ENCODE measurements at regions not wholly inside any gene's neighbourhood (a gene's known extent, or its start where the extent isn't known, plus 50 kb on each side); places are given as distances from the start of the nearest gene placed in this dataset.

DNA sequence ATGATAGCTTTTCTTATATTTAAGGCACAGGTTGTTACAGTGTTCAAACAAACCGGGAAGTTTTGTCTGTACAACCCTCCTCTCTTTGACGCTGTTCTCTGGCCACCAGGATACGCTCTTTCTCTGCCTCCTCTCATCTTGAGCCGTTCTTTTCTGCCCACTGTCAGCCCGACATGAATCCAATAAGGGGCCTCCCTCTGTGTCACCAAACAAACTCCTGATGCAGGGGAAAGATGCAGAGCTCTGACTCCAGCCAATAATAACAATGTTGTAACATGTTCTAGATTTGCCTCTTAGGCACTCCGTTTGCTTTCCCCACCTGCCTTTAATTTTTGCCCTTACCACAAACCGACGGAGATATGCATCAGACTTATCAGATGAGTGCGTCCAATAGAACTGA, 449.3 kb downstream of the SLC4A3 start:
- H3K27ac Mint-ChIP-seq: no peak overlapping the region
- peaks cover 2% of the 10 kb centered on the region for H3K27me3 Mint-ChIP-seq (ENCODE audit: low read depth)
- DNase-seq: no peak
- H3K36me3 Mint-ChIP-seq (ENCODE audit: low read depth): no peaks in the 10 kb centered on the region
- CTCF ChIA-PET: no interaction called here
- H3K4me3 Mint-ChIP-seq: no peak overlapping the region
- no peaks in the 10 kb centered on the region for H3K9me3 Mint-ChIP-seq
- H3K4me1 Mint-ChIP-seq (ENCODE audit: low read depth): no peaks in the 10 kb centered on the region
- intact Hi-C loops (cut with micrococcal nuclease): no loop called here

DNA sequence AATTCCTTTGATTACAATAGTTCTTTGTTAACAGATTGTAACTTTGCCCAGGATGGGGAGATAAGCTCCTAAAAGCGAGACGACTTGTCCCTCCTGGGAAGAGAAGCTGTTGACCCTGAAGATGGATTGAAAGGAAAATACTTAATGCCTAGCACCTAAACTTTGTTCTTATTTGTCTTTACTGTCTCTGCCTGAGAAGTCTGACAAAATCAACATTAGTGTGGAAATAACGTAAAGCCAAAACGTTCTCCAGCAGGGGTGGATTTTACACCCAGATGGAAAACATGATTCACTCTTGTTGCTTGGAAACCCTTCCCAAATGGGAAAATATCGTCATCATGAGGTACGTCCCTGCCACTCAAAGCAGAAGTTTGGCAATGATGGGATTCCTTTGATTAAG, 450.1 kb downstream of the SLC4A3 start:
- intact Hi-C loops (cut with micrococcal nuclease): no loop called here
- Mint-ChIP-seq H3K9me3 (no peaks in the 10 kb centered on the region), H3K4me3 (no peak overlapping the region), H3K27ac (no peak overlapping the region), H3K27me3 (ENCODE audit: low read depth) (peaks cover 2% of the 10 kb centered on the region), H3K4me1 (ENCODE audit: low read depth) (no peaks in the 10 kb centered on the region), H3K36me3 (ENCODE audit: low read depth) (no peaks in the 10 kb centered on the region)
- DNase-seq: no peak
- CTCF ChIA-PET: no interaction called here

DNA sequence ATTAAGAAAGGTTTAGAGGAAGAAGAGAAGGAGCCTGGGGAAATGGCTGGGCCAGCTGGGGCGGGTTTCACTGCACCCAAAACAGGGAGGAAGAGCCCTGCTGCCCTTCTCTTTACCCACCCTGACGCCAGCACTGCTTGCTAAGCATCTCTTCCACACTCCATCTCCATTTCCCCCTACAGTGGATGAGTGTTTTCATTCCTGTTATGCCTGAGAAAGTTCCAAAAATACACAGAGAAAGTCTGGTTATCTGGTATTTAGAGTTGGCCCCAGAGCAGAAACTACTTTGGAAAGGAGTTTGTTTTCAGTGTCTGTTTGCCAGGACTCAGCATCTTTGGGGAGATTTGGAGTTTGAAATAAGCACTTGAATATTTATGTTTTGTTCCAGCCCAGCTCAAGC, 451.0 kb downstream of the SLC4A3 start:
- Mint-ChIP-seq H3K4me3 (no peak overlapping the region), H3K27ac (no peak overlapping the region), H3K36me3 (ENCODE audit: low read depth) (no peaks in the 10 kb centered on the region), H3K4me1 (ENCODE audit: low read depth) (no peaks in the 10 kb centered on the region), H3K9me3 (no peaks in the 10 kb centered on the region), H3K27me3 (ENCODE audit: low read depth) (peaks cover 2% of the 10 kb centered on the region)
- DNase-seq: no peak
- intact Hi-C loops (cut with micrococcal nuclease): no loop called here
- CTCF ChIA-PET: no interaction called here

GRCh38 chr2:220079595-220079994, 452.2 kb downstream of the SLC4A3 start:
- CTCF ChIA-PET: no interaction called here
- Mint-ChIP-seq H3K27ac (no peak overlapping the region), H3K36me3 (ENCODE audit: low read depth) (no peaks in the 10 kb centered on the region), H3K27me3 (ENCODE audit: low read depth) (peaks cover 2% of the 10 kb centered on the region), H3K4me3 (no peak overlapping the region), H3K4me1 (ENCODE audit: low read depth) (no peaks in the 10 kb centered on the region), H3K9me3 (no peaks in the 10 kb centered on the region)
- no peak for DNase-seq
- intact Hi-C loops (cut with micrococcal nuclease): no loop called here

GRCh38 chr2:220081171-220081570, 453.7 kb downstream of the SLC4A3 start:
- Mint-ChIP-seq H3K36me3 (ENCODE audit: low read depth) (no peaks in the 10 kb centered on the region), H3K4me1 (ENCODE audit: low read depth) (no peaks in the 10 kb centered on the region), H3K4me3 (no peak overlapping the region), H3K9me3 (no peaks in the 10 kb centered on the region), H3K27ac (no peak overlapping the region), H3K27me3 (ENCODE audit: low read depth) (no peaks in the 10 kb centered on the region)
- intact Hi-C loops (cut with micrococcal nuclease): no loop called here
- CTCF ChIA-PET: no interaction called here
- DNase-seq: no peak

GRCh38 chr2:220090050-220090449, 462.6 kb downstream of the SLC4A3 start:
- no peaks in the 10 kb centered on the region for H3K9me3 Mint-ChIP-seq
- no peak overlapping the region for H3K27ac Mint-ChIP-seq
- peaks cover 2% of the 10 kb centered on the region for H3K27me3 Mint-ChIP-seq (ENCODE audit: low read depth)
- H3K36me3 Mint-ChIP-seq (ENCODE audit: low read depth): no peaks in the 10 kb centered on the region
- CTCF ChIA-PET: no interaction called here
- H3K4me3 Mint-ChIP-seq: no peak overlapping the region
- DNase-seq: no peak
- H3K4me1 Mint-ChIP-seq (ENCODE audit: low read depth): no peaks in the 10 kb centered on the region
- intact Hi-C loops (cut with micrococcal nuclease): no loop called here

GRCh38 chr2:220096406-220096805, 469.0 kb downstream of the SLC4A3 start:
- H3K4me1 Mint-ChIP-seq (ENCODE audit: low read depth): no peaks in the 10 kb centered on the region
- H3K4me3 Mint-ChIP-seq: no peak overlapping the region
- intact Hi-C loops (cut with micrococcal nuclease): no loop called here
- no peaks in the 10 kb centered on the region for H3K36me3 Mint-ChIP-seq (ENCODE audit: low read depth)
- H3K27me3 Mint-ChIP-seq (ENCODE audit: low read depth): no peaks in the 10 kb centered on the region
- CTCF ChIA-PET: no interaction called here
- no peak overlapping the region for H3K27ac Mint-ChIP-seq
- peaks cover 2% of the 10 kb centered on the region for H3K9me3 Mint-ChIP-seq
- DNase-seq: no peak

DNA sequence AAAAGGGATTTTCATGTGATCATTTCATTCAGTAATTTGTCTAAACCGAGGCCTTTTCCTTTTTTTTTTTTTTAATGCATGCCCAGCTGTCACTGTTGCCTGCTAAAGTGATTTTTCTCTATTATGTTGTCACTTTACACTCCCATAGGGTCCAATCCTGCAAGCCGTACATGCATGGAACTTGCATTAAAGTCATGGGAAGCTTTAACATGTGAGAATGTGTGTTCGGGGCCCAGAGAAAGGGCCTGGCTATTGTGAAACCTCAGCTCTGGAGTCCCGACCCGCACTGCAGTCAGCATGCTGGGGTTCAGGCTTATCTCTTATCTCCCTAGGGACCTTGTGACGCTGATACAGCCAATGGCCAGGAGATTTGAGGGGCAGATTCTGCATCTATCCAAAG, 474.6 kb downstream of the SLC4A3 start:
- no peaks in the 10 kb centered on the region for H3K4me1 Mint-ChIP-seq (ENCODE audit: low read depth)
- no peaks in the 10 kb centered on the region for H3K36me3 Mint-ChIP-seq (ENCODE audit: low read depth)
- peaks cover 2% of the 10 kb centered on the region for H3K9me3 Mint-ChIP-seq
- no peaks in the 10 kb centered on the region for H3K27me3 Mint-ChIP-seq (ENCODE audit: low read depth)
- CTCF ChIA-PET: no interaction called here
- intact Hi-C loops (cut with micrococcal nuclease): no loop called here
- no peak for DNase-seq
- H3K27ac Mint-ChIP-seq: no peak overlapping the region
- no peak overlapping the region for H3K4me3 Mint-ChIP-seq

DNA sequence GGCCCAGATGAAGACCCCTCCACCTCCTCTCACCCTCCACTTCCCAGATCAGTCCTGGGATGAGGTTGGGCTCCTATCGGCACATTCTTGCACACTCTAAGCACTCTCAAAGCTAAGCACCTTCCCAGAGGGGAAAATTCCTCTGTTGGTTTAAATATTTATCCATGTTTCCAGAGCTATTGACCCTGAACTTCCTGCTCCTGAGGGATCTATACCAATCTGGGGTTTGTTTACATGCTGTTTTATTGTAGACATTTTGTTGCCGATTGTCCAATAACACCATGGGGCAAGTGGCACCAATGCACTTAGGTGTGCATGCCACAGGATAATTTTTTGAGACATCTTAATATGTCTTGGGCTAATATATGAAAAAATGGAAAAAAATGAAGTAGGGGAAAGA, 476.2 kb downstream of the SLC4A3 start:
- no peak overlapping the region for H3K27ac Mint-ChIP-seq
- no peaks in the 10 kb centered on the region for H3K27me3 Mint-ChIP-seq (ENCODE audit: low read depth)
- CTCF ChIA-PET: no interaction called here
- no peaks in the 10 kb centered on the region for H3K4me1 Mint-ChIP-seq (ENCODE audit: low read depth)
- intact Hi-C loops (cut with micrococcal nuclease): no loop called here
- no peak for DNase-seq
- no peak overlapping the region for H3K4me3 Mint-ChIP-seq
- H3K9me3 Mint-ChIP-seq: peaks cover 2% of the 10 kb centered on the region
- H3K36me3 Mint-ChIP-seq (ENCODE audit: low read depth): no peaks in the 10 kb centered on the region

DNA sequence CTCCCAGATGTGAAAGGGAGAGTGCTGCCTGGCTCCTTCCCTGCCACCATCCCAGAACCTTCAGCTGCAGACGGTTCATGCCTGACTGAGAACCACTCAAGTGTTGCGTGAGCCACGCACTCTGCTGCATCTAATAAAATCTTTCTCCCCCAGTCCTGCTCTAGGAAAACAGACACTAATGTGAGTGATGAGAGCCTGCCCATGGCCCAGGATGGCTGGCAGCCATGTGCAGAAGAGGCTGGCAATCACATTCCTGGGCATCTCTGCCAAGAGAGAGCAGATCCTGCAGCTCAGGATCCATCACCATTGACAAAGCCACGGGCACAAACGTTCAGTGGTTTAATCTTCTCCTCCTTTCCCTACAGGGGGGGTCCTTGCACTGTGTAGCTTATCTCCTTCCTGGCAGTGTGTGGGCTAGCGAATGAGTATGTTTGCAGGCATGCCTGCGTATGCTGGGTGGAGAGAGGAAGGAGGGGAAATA, 477.5 kb downstream of the SLC4A3 start:
- CTCF ChIA-PET: no interaction called here
- no peaks in the 10 kb centered on the region for H3K27me3 Mint-ChIP-seq (ENCODE audit: low read depth)
- no peaks in the 10 kb centered on the region for H3K4me1 Mint-ChIP-seq (ENCODE audit: low read depth)
- H3K4me3 Mint-ChIP-seq: no peak overlapping the region
- H3K27ac Mint-ChIP-seq: no peak overlapping the region
- no peaks in the 10 kb centered on the region for H3K9me3 Mint-ChIP-seq
- intact Hi-C loops (cut with micrococcal nuclease): no loop called here
- no peak for DNase-seq
- no peaks in the 10 kb centered on the region for H3K36me3 Mint-ChIP-seq (ENCODE audit: low read depth)

GRCh38 chr2:220106065-220106464, 478.6 kb downstream of the SLC4A3 start:
- intact Hi-C loops (cut with micrococcal nuclease): no loop called here
- Mint-ChIP-seq H3K4me3 (no peak overlapping the region), H3K4me1 (ENCODE audit: low read depth) (no peaks in the 10 kb centered on the region), H3K27me3 (ENCODE audit: low read depth) (no peaks in the 10 kb centered on the region), H3K36me3 (ENCODE audit: low read depth) (no peaks in the 10 kb centered on the region), H3K27ac (no peak overlapping the region), H3K9me3 (no peaks in the 10 kb centered on the region)
- DNase-seq: no peak
- CTCF ChIA-PET: no interaction called here

DNA sequence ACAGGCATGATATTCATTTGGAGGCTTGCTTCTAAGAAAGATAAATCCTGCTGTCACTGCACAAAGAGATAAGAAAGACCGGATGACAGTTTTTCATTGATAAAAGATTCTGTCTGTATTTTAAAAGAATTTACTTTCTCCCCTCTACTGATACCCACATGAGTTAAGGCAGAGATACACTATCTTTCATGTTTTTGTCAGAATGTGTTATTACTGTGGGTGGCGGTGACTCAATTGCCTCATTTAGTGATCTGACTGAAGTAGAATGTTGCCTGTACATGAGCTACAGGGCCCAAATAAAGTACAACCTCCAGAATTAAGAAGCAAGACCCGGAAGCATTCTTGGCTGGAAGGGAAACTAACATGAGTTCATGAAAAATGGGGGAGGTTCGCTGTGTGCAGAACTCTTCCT, 480.0 kb downstream of the SLC4A3 start:
- intact Hi-C loops (cut with micrococcal nuclease): no loop called here
- Mint-ChIP-seq H3K27me3 (ENCODE audit: low read depth) (no peaks in the 10 kb centered on the region), H3K9me3 (no peaks in the 10 kb centered on the region), H3K4me1 (ENCODE audit: low read depth) (no peaks in the 10 kb centered on the region), H3K36me3 (ENCODE audit: low read depth) (no peaks in the 10 kb centered on the region), H3K4me3 (no peak overlapping the region), H3K27ac (no peak overlapping the region)
- CTCF ChIA-PET: no interaction called here
- no peak for DNase-seq

GRCh38 chr2:220114443-220114842, 487.0 kb downstream of the SLC4A3 start:
- CTCF ChIA-PET: no interaction called here
- intact Hi-C loops (cut with micrococcal nuclease): no loop called here
- no peaks in the 10 kb centered on the region for H3K4me1 Mint-ChIP-seq (ENCODE audit: low read depth)
- H3K27ac Mint-ChIP-seq: no peak overlapping the region
- DNase-seq: no peak
- H3K9me3 Mint-ChIP-seq: peaks cover 7% of the 10 kb centered on the region
- H3K27me3 Mint-ChIP-seq (ENCODE audit: low read depth): no peaks in the 10 kb centered on the region
- H3K4me3 Mint-ChIP-seq: no peak overlapping the region
- no peaks in the 10 kb centered on the region for H3K36me3 Mint-ChIP-seq (ENCODE audit: low read depth)

GRCh38 chr2:220117025-220117424, 489.6 kb downstream of the SLC4A3 start:
- Mint-ChIP-seq H3K27me3 (ENCODE audit: low read depth) (no peaks in the 10 kb centered on the region), H3K27ac (no peak overlapping the region), H3K36me3 (ENCODE audit: low read depth) (no peaks in the 10 kb centered on the region), H3K4me1 (ENCODE audit: low read depth) (no peaks in the 10 kb centered on the region), H3K4me3 (no peak overlapping the region), H3K9me3 (peaks cover 7% of the 10 kb centered on the region)
- DNase-seq: no peak
- intact Hi-C loops (cut with micrococcal nuclease): no loop called here
- CTCF ChIA-PET: no interaction called here

Measured in activated naive CD4-positive, alpha-beta T cell treated with anti-CD3 and anti-CD28 coated beads for 36 hours (primary cell).